SK-N-SH (cell line): ENCODE measurements at regions not wholly inside any gene's neighbourhood (a gene's known extent, or its start where the extent isn't known, plus 50 kb on each side); places are given as distances from the start of the nearest gene placed in this dataset.

Experiments used
- CTCF ChIA-PET: fragments of 300-600, 350-600 bp; formaldehyde crosslinking; extraction: SDS; loops from one replicate; lab custom pipeline; 2021; lab: Yijun Ruan, JAX
- POLR2A ChIA-PET: fragments of 350-600 bp; sonication (Branson Sonifier 250); formaldehyde crosslinking; extraction: SDS; loops from one replicate; lab custom pipeline; 2020; ENCODE audit warnings: antibody characterized with exemption, inconsistent platforms; lab: Yijun Ruan, JAX
- DNase-seq: peaks from one replicate; pipeline ENCODE4 v3.0.0; 2012
- H2AFZ ChIP-seq: fragments of 200-600 bp; sonication (generic); 2 replicates; pipeline ENCODE4 v1.8.1; 2016; ENCODE audit warnings: antibody characterized with exemption, mild to moderate bottlenecking, low read depth
- H3F3A ChIP-seq: fragments of 200-600 bp; sonication (generic); replicated peaks from 2 replicates; pipeline ENCODE3; 2016; ENCODE audit warnings: antibody characterized with exemption, mild to moderate bottlenecking; ENCODE audit not compliant: insufficient read depth
- H3K27ac ChIP-seq, 2 experiments: fragments of 200-500 bp in 1 of 2; fragments of 200-600 bp in 1 of 2; sonication (Bioruptor generic) in 1 of 2; sonication (generic), shearing (Covaris generic) in 1 of 2; 2 replicates each; pipeline versions ENCODE4 v1.5.1 to v1.6.1; 2014 to 2016; ENCODE audit warnings: low read depth in 2 of 2, inconsistent platforms in 1 of 2, low read length in 1 of 2, mild to moderate bottlenecking in 1 of 2, mixed read lengths in 1 of 2
- H3K27me3 ChIP-seq: fragments of 200-600 bp; sonication (generic), shearing (Covaris generic); 2 replicates; pipeline ENCODE4 v1.6.1; 2016; ENCODE audit warnings: mixed run types; ENCODE audit not compliant: insufficient read depth
- H3K36me3 ChIP-seq, 2 experiments: fragments of 200-500 bp in 1 of 2; fragments of 200-600 bp in 1 of 2; sonication (Bioruptor generic) in 1 of 2; sonication (generic) in 1 of 2; replicated peaks in 1 of 2; 2 replicates each; pipeline versions ENCODE3 to v1.5.1; 2014 to 2016; ENCODE audit warnings: low read length in 1 of 2, mild to moderate bottlenecking in 1 of 2; ENCODE audit not compliant: insufficient read depth in 2 of 2, control insufficient read depth in 1 of 2
- H3K4me1 ChIP-seq, 2 experiments: fragments of 200-500 bp in 1 of 2; fragments of 200-600 bp in 1 of 2; sonication (Bioruptor generic) in 1 of 2; sonication (generic), shearing (Covaris generic) in 1 of 2; 2 replicates each; pipeline versions ENCODE4 v1.5.1 to v1.6.1; 2014 to 2016; ENCODE audit warnings: low read depth in 1 of 2, low read length in 1 of 2, mixed run types in 1 of 2; ENCODE audit not compliant: insufficient read depth in 2 of 2, control insufficient read depth in 1 of 2
- H3K4me2 ChIP-seq: fragments of 200-600 bp; sonication (generic), shearing (Covaris generic); 2 replicates; pipeline ENCODE4 v1.6.1; 2017; ENCODE audit warnings: mixed run types
- H3K4me3 ChIP-seq, 2 experiments: fragments of 200-500 bp in 1 of 2; fragments of 200-600 bp in 1 of 2; sonication (Bioruptor generic) in 1 of 2; sonication (generic), shearing (Covaris generic) in 1 of 2; 2 replicates each; pipeline versions ENCODE4 v1.5.1 to v1.8.1; 2014 to 2016; ENCODE audit warnings: low read depth in 2 of 2, inconsistent platforms in 1 of 2, low read length in 1 of 2, mild to moderate bottlenecking in 1 of 2, mixed read lengths in 1 of 2, moderate library complexity in 1 of 2
- H3K79me2 ChIP-seq: fragments of 200-600 bp; sonication (generic); 2 replicates; pipeline ENCODE4 v1.8.1; 2017; ENCODE audit warnings: mild to moderate bottlenecking; ENCODE audit not compliant: insufficient read depth
- H3K9ac ChIP-seq: fragments of 200-600 bp; sonication (generic); 2 replicates; pipeline ENCODE4 v1.6.1; 2017; ENCODE audit warnings: mixed run types
- H3K9me2 ChIP-seq: fragments of 200-600 bp; sonication (generic); 2 replicates; pipeline ENCODE4 v1.6.1; 2017; ENCODE audit warnings: mixed run types
- H3K9me3 ChIP-seq: fragments of 200-600 bp; sonication (generic); 2 replicates; pipeline ENCODE4 v1.6.1; 2017; ENCODE audit warnings: mixed run types, mild to moderate bottlenecking, moderate library complexity
- H4K20me1 ChIP-seq: fragments of 200-600 bp; sonication (generic); 2 replicates; pipeline ENCODE4 v1.6.1; 2017; ENCODE audit warnings: mild to moderate bottlenecking, mixed run types; ENCODE audit not compliant: insufficient read depth
- ELF1 ChIP-seq: IDR thresholded peaks from 2 replicates; pipeline ENCODE4 v1.4.0; 2012
- FOSL2 ChIP-seq: IDR thresholded peaks from 2 replicates; pipeline ENCODE4 v1.4.0; 2012; ENCODE audit warnings: low read depth, mild to moderate bottlenecking, moderate library complexity, borderline replicate concordance
- FOXJ3 ChIP-seq: sonication (generic); formaldehyde crosslinking; IDR thresholded peaks from 2 replicates; pipeline ENCODE4 v1.5.1; 2020; ENCODE audit warnings: mild to moderate bottlenecking, missing genetic modification reagents
- FOXM1 ChIP-seq: IDR thresholded peaks from 2 replicates; pipeline ENCODE4 v1.4.0; 2012; ENCODE audit warnings: low read depth, mild to moderate bottlenecking
- GATA2 ChIP-seq: sonication (generic); formaldehyde crosslinking; IDR thresholded peaks from 2 replicates; pipeline ENCODE4 v1.5.0; 2020; ENCODE audit warnings: mild to moderate bottlenecking, missing genetic modification reagents
- IRF3 ChIP-seq: fragments of 150-350 bp; IDR thresholded peaks from 2 replicates; pipeline ENCODE4 v1.6.1; 2016; ENCODE audit warnings: mild to moderate bottlenecking, low read depth, low read length
- MEF2A ChIP-seq: IDR thresholded peaks from 2 replicates; pipeline ENCODE4 v1.4.0; 2012; ENCODE audit warnings: low read depth, borderline replicate concordance
- MXI1 ChIP-seq: IDR thresholded peaks from 2 replicates; pipeline ENCODE4 v1.6.1; 2012; ENCODE audit warnings: mild to moderate bottlenecking, low read depth, low read length, improper control_type of control experiment
- RAD21 ChIP-seq: IDR thresholded peaks from 2 replicates; pipeline ENCODE4 v1.6.1; 2012; ENCODE audit warnings: mild to moderate bottlenecking, low read length
- RCOR1 ChIP-seq: fragments of 150-350 bp; IDR thresholded peaks from 2 replicates; pipeline ENCODE4 v1.6.1; 2017; ENCODE audit warnings: antibody characterized with exemption, low read length
- SIN3A ChIP-seq: IDR thresholded peaks from 2 replicates; pipeline ENCODE4 v1.6.1; 2012; ENCODE audit warnings: low read depth, mild to moderate bottlenecking, low read length, moderate library complexity, borderline replicate concordance
- SMC3 ChIP-seq: IDR thresholded peaks from 2 replicates; pipeline ENCODE4 v1.6.1; 2012; ENCODE audit warnings: low read depth, low read length, improper control_type of control experiment
- WGBS: methylation state at CpG from one replicate; pipeline ENCODE4 v1.1.6; 2017; ENCODE audit warnings: low lambda C conversion rate; 5-methylcytosine and 5-hydroxymethylcytosine counted together
- TF ChIP-seq, protein P1 (sequence below): IDR thresholded peaks from 2 replicates; pipeline ENCODE4; 2012
- TF ChIP-seq, protein P2 (sequence below): fragments of 150-350 bp; IDR thresholded peaks from 2 replicates; pipeline ENCODE4 v1.6.1; 2017; ENCODE audit warnings: antibody characterized with exemption, low read length, low read depth, borderline replicate concordance

- ChIA-PET POLR2A (no interaction called here), CTCF (no interaction called here)
- Histone ChIP-seq H4K20me1 (no peaks in the 10 kb centered on the region), H3K4me3 (no peak overlapping the region), H3K4me2 (no peak overlapping the region), H3K9me2 (no peaks in the 10 kb centered on the region), H3K9ac (no peak overlapping the region), H3K4me1 (peaks cover 0 to 21% of the 10 kb centered on the region in 2 experiments; a peak in 3 of 4 replicates), H3K27me3 (no peaks in the 10 kb centered on the region), H3K36me3 (no peaks in the 10 kb centered on the region), H3K9me3 (no peaks in the 10 kb centered on the region), H3F3A (peaks cover 5% of the 10 kb centered on the region), H3K27ac (no peak overlapping the region), H2AFZ (no peak overlapping the region; the same call in 1 of the 2 replicates), H3K79me2 (no peaks in the 10 kb centered on the region)
- no peak for DNase-seq
- TF ChIP-seq FOXJ3 (CRISPR knock-in tag) = no peak
- TF ChIP-seq IRF3 = no peak
- TF ChIP-seq MXI1 = no peak
- no peak for TF ChIP-seq FOSL2
- TF ChIP-seq GATA2 (CRISPR knock-in tag) = no peak
- no peak for TF ChIP-seq RCOR1
- no peak for TF ChIP-seq SIN3A
- TF ChIP-seq, protein P1, sequence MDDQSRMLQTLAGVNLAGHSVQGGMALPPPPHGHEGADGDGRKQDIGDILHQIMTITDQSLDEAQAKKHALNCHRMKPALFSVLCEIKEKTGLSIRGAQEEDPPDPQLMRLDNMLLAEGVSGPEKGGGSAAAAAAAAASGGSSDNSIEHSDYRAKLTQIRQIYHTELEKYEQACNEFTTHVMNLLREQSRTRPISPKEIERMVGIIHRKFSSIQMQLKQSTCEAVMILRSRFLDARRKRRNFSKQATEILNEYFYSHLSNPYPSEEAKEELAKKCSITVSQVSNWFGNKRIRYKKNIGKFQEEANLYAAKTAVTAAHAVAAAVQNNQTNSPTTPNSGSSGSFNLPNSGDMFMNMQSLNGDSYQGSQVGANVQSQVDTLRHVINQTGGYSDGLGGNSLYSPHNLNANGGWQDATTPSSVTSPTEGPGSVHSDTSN = no peak
- TF ChIP-seq FOXM1 = no peak
- TF ChIP-seq, protein P2, sequence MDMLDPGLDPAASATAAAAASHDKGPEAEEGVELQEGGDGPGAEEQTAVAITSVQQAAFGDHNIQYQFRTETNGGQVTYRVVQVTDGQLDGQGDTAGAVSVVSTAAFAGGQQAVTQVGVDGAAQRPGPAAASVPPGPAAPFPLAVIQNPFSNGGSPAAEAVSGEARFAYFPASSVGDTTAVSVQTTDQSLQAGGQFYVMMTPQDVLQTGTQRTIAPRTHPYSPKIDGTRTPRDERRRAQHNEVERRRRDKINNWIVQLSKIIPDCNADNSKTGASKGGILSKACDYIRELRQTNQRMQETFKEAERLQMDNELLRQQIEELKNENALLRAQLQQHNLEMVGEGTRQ = no peak
- no peak for TF ChIP-seq RAD21
- no peak for TF ChIP-seq ELF1
- TF ChIP-seq MEF2A = no peak
- TF ChIP-seq SMC3 = no peak
- WGBS = 87% methylated on average over 11 of the region's 12 CpGs
Observed at GRCh38 chr1:109824349-109825115, 60.8 kb upstream of the EPS8L3 start.
